Hepatocyte (in vitro differentiated cells): ENCODE measurements at regions not wholly inside any gene's neighbourhood (a gene's known extent, or its start where the extent isn't known, plus 50 kb on each side); places are given as distances from the start of the nearest gene placed in this dataset.

Source experiments
- EZH2 ChIP-seq: fragments of 200-600 bp; sonication (generic); IDR thresholded peaks from 2 replicates; pipeline ENCODE4 v1.6.1; 2016; ENCODE audit warnings: antibody characterized with exemption, mild to moderate bottlenecking, borderline replicate concordance
- EZH2phosphoT487 ChIP-seq: fragments of 200-600 bp; sonication (generic); IDR thresholded peaks from one replicate; pipeline ENCODE4 v1.6.1; 2018; ENCODE audit warnings: antibody characterized with exemption, mild to moderate bottlenecking, low read depth, moderate library complexity; ENCODE audit not compliant: unreplicated experiment, severe bottlenecking
- TF ChIP-seq, protein P1 (sequence below): fragments of 200-600 bp; sonication (generic); IDR thresholded peaks from 2 replicates; pipeline ENCODE4 v1.5.1; 2016; ENCODE audit warnings: antibody characterized with exemption, mild to moderate bottlenecking; ENCODE audit not compliant: poor library complexity

DNA sequence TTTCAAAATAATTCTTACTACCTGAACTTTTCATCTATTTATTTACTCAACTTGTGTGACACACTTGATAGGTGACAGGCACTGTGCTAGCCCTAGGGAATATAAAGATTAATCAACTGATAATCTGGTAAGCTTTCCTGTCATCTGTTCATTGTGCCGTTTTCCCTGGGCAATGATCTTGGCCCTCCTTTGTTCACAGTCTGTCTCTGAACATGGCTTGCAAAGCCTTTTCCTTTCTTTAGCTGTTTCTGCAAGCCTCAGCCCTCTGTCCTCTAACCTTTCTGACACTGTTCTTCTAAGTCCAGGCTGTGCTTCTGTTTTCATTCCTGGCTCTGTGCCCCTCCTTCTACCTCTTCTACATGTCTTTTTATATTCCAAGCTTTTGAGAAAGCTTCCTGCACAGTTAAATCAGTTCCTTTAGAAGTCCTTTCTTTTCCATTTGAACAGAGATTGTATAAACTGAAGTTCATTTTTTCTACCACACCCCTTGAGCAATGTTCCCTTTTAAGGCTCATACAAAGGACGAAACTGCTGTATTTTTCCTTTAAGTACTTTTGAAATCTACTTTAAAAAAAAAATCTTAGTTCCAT lies 803.0 kb upstream of the ZNF608 start:
- TF ChIP-seq, protein P1, sequence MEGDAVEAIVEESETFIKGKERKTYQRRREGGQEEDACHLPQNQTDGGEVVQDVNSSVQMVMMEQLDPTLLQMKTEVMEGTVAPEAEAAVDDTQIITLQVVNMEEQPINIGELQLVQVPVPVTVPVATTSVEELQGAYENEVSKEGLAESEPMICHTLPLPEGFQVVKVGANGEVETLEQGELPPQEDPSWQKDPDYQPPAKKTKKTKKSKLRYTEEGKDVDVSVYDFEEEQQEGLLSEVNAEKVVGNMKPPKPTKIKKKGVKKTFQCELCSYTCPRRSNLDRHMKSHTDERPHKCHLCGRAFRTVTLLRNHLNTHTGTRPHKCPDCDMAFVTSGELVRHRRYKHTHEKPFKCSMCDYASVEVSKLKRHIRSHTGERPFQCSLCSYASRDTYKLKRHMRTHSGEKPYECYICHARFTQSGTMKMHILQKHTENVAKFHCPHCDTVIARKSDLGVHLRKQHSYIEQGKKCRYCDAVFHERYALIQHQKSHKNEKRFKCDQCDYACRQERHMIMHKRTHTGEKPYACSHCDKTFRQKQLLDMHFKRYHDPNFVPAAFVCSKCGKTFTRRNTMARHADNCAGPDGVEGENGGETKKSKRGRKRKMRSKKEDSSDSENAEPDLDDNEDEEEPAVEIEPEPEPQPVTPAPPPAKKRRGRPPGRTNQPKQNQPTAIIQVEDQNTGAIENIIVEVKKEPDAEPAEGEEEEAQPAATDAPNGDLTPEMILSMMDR, result no peak
- TF ChIP-seq EZH2 (no peak), EZH2phosphoT487 (no peak)
